OCI-LY3 (cell line): ENCODE measurements at regions not wholly inside any gene's neighbourhood (a gene's known extent, or its start where the extent isn't known, plus 50 kb on each side); places are given as distances from the start of the nearest gene placed in this dataset.

Source experiments
- EZH2phosphoT487 ChIP-seq: fragments of 200-600 bp; shearing (Covaris generic); IDR thresholded peaks from 2 replicates; pipeline ENCODE4 v1.6.1; 2018; ENCODE audit warnings: antibody characterized with exemption, mixed run types, low read depth
- TF ChIP-seq, protein P1 (sequence below): fragments of 200-600, 300-600 bp; sonication (generic); IDR thresholded peaks from 2 replicates; pipeline ENCODE4 v1.5.1; 2014; ENCODE audit warnings: antibody characterized with exemption, low read length, low read depth

- TF ChIP-seq, protein P1, sequence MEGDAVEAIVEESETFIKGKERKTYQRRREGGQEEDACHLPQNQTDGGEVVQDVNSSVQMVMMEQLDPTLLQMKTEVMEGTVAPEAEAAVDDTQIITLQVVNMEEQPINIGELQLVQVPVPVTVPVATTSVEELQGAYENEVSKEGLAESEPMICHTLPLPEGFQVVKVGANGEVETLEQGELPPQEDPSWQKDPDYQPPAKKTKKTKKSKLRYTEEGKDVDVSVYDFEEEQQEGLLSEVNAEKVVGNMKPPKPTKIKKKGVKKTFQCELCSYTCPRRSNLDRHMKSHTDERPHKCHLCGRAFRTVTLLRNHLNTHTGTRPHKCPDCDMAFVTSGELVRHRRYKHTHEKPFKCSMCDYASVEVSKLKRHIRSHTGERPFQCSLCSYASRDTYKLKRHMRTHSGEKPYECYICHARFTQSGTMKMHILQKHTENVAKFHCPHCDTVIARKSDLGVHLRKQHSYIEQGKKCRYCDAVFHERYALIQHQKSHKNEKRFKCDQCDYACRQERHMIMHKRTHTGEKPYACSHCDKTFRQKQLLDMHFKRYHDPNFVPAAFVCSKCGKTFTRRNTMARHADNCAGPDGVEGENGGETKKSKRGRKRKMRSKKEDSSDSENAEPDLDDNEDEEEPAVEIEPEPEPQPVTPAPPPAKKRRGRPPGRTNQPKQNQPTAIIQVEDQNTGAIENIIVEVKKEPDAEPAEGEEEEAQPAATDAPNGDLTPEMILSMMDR, result no peak
- TF ChIP-seq EZH2phosphoT487, result no peak
Measured at GRCh38 chr1:119210296-119210649, 69.8 kb upstream of the WARS2 start.
